Fibroblast of skin of left quadriceps (primary cell): ENCODE measurements at regions not wholly inside any gene's neighbourhood (a gene's known extent, or its start where the extent isn't known, plus 50 kb on each side); places are given as distances from the start of the nearest gene placed in this dataset.

Source experiments
- DNase-seq, 2 experiments: peaks; one replicate each; pipeline ENCODE4 v3.0.0-alpha.2; 2013; ENCODE audit warnings: low read depth in 2 of 2

DNA sequence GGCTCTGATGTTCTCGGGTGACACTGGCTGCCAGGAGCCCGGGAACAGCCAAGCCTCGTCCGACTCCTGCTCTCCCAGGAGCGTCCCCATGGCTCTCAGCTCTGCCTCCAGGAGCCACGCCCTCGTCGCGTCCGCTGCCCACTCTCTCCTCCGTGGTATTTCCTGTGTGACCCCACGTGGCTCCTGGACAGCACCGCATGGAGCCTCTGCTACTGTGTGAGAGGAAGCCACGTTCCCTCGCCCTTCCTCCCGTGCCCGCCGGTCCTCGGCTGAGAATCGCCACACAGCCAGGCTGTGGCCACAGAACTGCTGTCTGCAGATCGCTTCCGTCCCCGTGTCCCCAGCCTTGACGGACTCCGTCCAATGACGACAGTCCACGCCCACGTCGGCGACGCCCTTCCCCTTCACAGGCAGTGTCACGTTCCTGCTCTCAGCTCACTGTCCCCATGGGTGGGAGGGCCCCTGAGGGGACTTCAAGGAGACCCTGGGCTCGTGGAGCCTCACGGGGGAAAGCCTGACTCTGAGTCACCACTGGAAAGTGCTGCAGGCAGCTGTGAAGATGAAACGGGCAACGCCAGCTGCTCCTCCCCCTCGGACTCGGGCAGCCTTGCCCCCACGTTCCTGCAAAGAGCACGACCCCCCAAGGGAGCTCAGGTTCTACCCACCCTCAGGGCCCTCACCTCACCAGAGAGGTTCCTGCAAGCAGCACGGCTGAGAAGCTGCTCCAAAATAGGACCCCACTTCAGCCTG, 458.5 kb downstream of the BRD1 start:
- DNase-seq = no peak

DNA sequence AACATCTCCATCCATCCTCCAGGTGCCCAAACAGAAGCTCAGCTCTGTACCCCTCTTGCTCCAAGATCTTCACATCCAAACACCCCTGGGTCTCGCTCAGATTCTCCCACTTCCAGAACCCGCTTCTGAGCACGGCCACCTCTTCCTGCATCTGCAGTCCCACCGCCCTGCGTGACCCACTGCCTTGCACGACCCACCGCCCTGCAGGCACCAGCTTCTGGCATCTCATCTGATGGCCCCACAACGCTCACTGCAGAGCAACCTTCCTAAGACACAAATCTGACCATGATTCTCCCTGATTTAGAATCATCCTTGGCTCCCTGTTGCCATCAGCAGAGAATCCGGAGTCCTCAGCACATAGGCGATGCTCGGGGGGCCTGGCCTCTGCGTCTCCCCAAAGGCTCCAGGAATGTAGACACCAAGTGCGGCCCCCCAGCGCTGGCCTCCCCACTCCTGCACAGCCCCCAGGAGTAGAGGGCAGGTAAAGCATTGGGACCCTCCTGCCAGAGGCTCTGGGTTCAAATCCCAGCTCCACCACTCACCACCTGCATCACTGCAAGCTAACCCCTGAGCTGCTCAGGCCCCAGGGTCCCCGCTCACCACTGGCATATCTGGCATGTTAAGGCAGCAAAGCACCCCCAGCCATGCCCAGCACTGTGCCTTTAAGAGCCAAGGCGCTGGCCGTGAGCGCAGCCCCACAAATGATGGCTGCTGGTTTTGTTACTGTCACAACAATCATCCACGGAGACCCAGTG, 459.3 kb downstream of the BRD1 start:
- DNase-seq = no peak

DNA sequence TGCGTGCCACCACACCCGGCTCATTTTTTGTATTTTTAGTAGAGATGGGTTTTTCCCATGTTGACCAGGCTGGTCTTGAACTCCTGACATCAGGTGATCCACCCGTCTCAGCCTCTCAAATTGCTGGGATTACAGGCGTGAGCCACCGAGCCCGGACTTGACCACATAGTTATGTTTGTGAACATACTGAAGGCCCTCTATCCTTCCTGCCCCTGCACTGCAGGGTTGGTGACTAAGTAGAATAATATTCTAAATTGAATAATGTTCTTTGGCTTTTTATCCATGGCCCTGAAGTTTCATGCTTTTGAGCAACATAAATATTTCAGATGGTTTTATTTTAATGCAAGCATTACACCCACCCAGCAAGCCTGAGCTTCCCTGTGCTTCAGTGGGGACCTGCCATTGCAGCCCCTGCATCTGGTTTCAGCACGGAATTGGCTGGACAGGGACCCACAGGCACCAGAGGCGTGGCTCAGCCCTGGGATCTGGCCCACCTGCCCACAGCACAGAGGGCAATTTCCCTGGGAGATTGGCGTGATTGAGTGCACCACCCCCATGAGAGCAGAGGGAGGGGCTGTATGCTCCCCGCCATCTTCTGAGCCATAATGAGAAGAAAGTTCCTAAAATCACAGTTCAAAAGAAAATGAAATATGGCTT, 460.5 kb downstream of the BRD1 start:
- DNase-seq = no peak

DNA sequence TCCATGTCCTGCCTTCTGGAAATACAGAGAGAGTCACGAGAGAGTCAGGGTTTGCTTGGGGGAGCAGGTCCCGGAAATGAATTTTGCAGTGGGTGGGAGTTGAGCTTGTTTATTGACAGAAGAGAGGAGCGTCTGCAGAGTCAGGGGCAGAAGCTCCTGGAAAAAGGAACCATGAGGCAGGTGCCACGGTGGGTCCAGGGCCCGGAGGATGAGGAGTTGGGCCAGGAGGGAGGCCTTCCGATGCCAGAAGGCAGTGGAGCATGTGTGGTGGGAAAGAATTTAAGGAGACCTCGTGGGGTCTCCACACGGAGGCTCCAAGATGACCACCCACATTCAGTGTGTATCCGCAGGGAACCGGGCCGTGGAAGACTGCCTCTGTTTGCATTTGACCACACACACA, 461.2 kb downstream of the BRD1 start:
- no peak for DNase-seq

DNA sequence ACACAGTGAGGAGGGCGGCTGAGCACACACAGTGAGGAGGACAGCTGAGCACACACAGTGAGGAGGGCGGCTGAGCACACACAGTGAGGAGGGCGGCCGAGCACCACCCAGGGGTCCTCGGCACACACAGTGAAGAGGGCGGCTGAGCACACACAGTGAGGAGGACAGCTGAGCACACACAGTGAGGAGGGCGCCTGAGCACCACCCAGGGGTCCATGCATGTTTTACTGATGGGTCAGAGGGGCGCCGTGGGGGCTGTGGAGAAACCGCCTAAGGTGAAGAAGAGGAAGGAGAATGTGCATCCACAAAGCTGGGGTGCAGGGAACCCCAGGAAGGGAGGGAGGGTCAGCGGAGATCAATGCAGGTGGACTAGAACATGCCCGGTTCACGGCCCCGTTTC, 461.8 kb downstream of the BRD1 start:
- no peak for DNase-seq

DNA sequence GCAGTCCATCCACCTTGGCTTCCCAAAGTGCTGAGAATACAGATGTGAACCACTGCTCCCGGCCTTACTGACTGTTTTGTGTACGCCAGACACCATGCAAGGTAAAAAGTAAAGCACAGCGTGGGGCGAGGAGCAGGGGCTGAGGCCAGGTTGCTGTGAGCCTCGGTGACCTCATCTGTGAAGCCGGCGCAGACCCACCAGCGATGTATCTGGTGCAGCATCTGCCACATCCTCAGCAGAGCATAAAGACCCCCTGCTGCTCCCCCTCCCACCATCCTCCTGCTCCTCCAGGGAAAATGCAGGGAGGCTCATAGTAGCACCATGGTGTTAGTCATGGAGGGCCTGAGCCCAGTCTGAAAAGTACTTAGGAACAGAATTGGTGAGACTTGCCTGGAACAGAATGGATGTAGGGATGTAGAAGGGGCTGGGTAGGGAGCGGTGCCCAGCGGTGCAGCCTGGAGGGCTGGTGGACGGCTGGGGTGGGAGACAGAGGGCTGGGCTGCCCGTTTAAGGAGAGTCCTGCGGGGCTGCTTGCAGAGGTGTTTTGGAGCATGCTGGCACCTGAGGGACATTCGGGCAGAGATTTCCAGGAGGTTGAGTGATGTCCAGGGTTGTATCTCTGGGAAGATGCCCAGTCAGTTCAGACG, 462.4 kb downstream of the BRD1 start:
- DNase-seq = no peak

DNA sequence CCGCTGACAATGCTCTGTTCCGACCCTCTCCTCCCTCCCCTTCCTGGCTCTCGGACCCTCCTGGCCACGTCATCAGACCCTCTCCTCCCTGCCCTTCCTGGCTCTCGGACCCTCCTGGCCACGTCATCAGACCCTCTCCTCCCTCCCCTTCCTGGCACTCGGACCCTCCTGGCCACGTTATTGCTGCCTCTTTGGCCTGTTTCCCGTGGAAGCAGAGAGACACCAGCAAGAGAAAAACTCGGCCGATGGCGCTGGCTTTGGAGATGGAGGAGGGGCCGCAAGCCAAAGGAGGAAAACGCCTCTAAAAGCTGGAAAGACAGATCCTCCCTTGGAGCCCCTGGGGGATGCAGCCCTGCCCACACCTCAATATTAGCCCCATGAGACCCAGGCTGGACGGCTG, 463.3 kb downstream of the BRD1 start:
- no peak for DNase-seq

DNA sequence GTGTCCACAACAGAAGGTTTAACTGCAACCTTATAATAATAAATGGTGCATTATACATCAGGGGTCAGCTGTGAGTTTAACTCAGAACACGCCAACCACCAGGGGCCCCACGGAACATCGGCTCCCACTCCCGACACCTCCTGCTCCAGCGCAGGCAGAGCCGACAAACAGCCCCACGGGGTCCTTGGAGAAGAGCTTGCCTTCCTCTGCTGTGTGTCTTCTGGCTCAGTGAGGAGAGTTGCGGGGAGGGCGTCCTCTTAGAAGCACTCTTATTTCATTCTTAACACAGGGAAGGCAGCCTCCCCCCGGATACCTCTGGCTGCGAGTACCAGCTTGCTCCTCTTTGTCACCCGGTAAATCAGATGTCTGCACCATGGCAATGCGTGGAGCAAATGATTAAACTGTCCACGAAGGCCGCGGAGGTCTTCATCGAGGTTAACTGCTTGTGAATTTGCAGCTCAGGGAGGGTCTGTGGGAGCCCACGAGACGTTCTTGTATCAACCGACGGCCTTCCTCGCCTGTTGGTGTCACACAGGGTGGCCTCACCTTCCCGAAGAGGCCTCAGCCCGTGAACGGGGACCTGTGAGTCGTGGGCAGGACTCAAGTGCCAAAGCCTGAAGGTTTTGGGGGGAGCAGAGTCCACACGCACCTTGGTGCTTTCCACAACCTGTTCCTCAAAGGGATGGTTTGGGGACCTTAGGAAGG, 464.0 kb downstream of the BRD1 start:
- no peak for DNase-seq

DNA sequence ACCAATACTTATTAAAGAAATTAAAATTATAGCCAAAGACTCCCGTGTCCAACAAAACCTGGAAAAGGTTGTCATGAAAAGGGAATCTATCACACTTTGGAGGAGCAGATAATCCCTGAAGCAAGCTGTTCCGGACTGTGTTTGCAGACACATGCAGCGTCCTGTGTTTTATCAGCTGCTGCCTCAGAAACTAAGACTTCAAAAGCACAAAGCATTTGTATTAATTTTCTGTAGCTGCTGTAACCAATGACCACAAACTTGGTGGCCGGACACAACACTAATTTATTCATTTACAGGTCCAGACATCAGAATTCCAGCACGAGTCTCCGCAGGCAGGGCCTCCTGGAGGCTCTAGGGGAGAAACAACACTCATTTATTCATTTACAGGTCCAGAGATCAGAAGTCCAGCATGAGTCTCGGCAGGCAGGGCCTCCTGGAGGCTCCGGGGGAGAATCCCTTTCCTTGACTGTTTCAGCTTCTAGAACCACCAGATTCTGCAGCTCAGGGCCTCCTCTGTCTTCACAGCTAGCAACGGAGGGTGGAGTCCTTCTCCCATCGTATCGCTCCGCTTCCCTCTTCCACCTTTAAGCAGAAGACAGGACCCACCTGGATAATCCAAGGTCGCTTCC, 465.3 kb downstream of the BRD1 start:
- DNase-seq = no peak

DNA sequence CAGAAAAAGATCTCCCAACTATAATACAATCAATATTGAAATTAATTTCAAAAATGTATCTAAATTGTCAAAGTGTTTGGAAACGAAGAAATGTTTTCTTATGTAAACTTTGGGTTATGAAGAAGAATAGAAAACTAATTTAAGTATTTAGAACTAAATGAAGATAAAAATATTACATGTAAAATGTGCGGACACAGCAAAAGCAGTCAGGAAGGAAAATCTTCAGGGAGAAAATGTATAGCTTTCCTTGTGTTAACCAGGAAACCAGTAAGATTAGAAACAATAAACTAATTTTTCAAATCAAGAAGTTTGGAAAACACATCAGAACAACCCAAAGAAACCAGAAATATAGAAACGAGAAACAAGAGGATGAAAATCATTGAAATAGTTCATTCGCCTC, 466.5 kb downstream of the BRD1 start:
- DNase-seq = no peak

DNA sequence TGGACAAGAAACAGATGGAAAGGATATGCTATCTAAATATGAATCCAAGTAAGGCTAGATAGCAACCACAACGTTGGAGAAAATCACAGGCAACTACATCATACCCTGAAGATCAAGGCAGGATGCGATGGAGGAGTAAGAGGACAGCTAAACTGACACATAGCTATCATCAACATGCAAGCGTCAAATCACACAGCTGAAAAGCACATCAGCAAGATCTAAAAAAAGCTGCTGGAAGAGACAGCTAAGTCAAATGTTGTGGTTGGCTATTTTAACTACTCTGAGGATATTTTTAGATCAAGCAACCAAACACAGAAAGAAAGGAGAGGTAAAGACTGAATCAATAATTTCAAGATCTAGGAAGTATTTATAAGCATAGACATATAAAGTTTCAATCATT, 466.9 kb downstream of the BRD1 start:
- DNase-seq = no peak

DNA sequence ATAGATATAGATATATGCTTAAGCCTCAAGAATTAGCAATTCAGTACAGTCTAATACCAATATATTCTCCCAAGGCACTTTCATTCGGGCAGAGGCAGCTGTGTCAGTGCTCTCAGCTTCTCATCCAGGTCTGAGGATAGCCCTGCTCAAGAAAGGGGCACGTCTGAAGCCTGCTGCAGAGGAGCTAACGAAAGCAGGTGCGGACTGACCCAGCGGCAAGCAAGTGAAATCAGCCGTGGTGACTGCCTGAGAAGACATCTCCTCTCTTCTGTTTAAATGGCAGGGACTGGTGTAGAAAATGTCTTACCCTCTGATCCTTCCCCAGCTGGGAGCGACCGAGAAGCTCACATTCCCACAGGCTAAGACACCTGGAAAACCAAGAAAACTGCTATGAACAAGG, 468.6 kb downstream of the BRD1 start:
- DNase-seq = no peak

DNA sequence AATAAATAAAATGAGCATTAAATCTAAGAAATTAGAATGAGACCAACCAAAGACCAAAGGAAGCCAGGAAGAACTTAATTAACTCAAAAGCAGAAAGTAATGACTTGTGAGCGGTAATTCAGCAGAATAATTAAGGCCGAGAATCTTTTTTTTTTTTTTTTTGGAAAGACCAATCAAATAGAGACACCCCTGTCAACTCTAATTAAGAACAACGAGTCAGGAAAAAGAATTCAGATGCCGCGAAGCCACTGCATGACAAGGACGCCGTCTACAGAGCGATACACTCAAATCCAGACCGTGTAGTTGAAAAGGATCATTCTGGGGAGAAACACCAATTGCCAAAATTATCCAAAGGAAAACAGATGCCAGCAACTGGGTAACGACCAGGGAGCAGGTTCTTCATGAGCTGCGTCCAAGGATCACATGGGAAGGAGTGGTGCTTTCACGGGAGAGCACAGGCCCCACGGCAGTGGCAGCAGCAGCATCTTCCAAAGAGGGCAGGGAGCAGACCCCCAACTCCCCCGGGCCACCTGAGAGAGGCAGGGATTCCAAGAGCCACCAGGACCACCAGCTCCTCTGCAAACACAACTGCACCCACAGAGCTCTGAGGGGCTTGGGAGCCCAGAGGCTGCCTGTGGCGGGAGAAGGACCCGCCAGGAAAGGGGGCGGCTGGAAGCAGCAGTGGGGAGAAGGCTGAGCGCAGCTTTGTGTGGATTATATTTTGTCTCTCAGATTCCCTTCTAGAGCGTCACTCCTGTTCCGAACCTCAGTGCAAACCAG, 469.8 kb downstream of the BRD1 start:
- DNase-seq = no peak

DNA sequence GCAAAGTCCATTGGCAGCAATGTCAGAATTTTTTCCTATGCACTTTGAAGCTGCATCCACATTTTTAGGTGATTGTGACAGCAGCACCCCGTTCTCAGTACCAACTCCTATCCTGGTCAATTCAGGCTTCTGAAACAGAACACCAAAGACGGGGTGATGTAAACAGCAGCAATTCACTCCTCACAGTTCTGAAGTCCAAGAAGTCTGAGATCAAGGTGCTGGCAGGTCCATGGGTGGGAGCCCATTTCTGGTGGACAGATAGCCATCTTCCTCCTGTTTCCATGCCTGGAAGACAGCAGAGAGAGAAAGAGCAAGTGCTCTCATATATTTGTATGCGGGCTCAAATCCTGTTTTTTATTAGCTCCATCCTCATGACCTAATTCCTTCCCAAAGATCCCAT, 471.2 kb downstream of the BRD1 start:
- DNase-seq = no peak

DNA sequence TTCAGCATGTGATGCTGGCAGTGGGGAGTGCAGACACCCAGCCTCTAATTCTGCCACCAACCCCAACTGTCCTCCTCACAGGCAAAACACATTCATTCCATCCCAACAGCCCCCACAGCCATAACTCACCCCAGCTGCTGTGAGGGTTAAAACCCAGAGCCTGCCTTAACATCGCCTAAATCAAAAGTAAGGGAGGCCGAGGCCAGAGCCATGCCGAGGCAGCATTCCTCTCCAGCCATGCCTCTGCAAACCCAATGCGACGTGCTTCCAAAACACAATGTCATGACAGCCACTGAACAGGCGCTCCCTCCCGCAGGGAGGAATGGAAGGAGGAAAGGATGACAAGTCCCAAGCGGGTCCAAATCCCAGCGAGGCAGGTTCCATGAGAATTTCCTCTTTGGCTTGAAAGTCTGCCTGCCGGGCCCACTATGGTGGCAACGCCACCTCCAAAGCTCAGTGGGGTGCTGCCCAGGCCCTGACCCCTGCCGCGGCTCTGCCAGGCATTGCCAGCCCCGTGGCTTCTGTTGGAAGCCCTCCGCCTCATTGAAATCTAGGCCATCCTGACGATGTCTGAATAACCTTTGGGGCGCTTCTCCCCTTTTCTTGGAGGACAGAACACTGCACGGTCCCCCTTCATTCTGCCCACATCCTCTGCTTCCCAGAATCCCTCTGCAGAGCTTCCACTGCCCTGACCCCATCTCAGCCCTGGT, 472.3 kb downstream of the BRD1 start:
- no peak for DNase-seq

DNA sequence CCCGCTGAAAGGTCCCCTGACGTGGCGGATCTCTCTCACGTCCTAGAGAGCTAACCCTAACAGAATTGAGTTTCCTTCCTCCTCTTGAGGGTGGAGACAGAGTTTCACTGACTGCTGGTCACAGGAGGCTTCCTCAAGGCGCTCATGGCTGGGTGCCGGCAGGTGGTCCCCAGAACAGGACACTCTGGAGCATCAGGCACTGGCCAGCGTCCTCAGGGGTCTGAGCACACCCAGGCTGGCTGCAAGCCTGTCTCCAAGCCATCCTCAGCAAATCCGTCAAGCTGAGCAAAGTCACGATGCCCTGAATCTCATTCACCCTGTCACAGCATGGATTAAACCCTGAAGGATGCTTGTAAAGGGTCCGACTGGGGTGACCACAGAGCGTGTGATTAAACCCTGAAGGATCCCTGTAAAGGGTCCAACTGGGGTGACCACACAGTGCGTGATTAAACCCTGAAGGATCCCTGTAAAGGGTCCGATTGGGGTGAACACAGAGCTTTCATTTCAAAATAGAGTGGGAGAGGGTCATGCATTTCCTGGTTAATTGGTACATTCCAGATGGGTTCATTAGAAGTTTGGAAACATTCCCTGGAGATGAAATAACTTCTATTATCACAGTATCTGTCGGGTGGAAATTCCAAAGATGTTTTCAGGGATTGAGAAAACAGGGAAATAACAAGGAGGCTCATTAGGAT, 473.0 kb downstream of the BRD1 start:
- DNase-seq = no peak

DNA sequence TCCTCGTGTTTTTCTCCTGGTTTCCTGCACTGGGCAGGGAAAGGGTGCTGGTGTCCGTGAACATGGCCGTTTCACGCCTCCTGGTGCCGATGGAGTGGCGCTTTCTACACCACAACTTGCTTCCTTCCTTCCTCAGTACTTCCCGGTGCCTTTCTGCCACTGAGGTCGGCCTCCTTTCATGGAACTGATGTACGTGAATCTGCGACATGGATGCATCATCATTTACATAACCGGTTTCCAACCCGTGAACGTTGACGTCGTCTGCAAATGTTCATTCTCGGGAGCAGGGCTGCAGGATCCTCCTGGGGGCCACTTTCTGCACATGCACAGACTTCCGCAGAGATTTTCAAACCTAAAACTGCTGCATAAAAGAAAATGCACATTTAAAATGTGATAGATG, 474.4 kb downstream of the BRD1 start:
- DNase-seq = no peak

DNA sequence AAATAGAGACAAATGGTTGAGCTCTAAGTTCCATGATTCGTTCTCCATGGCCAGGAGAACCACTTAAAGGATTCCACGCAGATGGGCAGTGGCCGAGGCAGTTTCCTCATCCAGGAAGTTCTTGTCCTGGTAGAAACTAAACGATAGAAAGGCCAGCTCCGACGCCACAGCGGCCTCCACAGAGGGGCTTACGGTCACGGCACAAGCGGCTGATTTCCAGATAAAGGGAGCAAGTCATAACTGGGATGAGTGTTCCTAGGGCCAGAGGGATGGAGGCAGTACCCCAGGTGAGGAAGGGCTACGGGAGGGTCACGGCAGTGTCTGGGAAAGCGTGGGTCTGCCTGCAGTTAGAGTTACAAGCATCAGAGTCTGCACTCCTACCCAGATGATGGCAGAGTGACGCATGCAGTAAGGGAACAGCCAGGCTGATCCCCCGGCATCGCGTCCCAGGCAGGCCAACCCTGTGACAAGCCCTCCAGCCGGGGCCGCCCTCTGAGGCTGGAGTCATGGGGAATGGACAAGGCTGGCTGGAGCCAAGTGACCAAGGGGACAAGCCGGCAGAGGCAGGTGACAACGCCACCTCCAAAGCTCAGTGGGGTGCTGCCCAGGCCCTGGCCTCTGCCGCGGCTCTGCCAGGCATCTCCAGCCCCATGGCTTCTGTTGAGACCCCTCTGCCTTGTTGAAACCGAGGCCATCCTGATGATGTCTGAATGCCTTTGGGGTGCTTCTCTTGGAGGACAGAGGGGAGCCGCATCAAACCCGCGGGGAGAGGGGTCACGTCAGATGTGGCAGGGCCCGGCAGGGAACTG, 475.1 kb downstream of the BRD1 start:
- DNase-seq = no peak
